ENCODE measurements at regions not wholly inside any gene's neighbourhood (a gene's known extent, or its start where the extent isn't known, plus 50 kb on each side); places are given as distances from the start of the nearest gene placed in this dataset.

GRCh38 chr13:63337041-63337440, 1921.4 kb upstream of the PCDH20 start:
- H3K4me2 ChIP-seq (ENCODE audit: low read depth, low read length) = no peak overlapping the region
- H3K27ac ChIP-seq (ENCODE audit: extremely low read length, insufficient read depth, low read length) = no peak overlapping the region
- WGBS (ENCODE audit: low lambda C conversion rate) = 0% methylated on average over 3 of the region's 4 CpGs
- H3K4me3 ChIP-seq (replicated peaks in 1 of 3; ENCODE audit: insufficient read depth in 1 of 3, low read depth in 2 of 3, low read length in 3 of 3) = no peak overlapping the region
- TF ChIP-seq ZBTB20 (CRISPR knock-in tag; IDR thresholded peaks at IDR 0.05; ENCODE audit: borderline replicate concordance, low read depth) (no peak), HOXA7 (CRISPR knock-in tag; IDR thresholded peaks at IDR 0.05) (no peak), ZNF333 (CRISPR knock-in tag; IDR thresholded peaks at IDR 0.05; ENCODE audit: borderline replicate concordance) (no peak), ZNF737 (CRISPR knock-in tag; IDR thresholded peaks at IDR 0.05; ENCODE audit: borderline replicate concordance) (no peak), GZF1 (CRISPR knock-in tag; IDR thresholded peaks at IDR 0.05) (no peak), TAF15 (IDR thresholded peaks at IDR 0.05; ENCODE audit: low read depth, low read length, poor library complexity, severe bottlenecking) (no peak), IKZF4 (CRISPR knock-in tag; IDR thresholded peaks at IDR 0.05; ENCODE audit: borderline replicate concordance, low read depth, not compliant biosample characterization) (no peak), KAT7 (CRISPR knock-in tag; IDR thresholded peaks at IDR 0.05; ENCODE audit: borderline replicate concordance) (no peak), REPIN1 (CRISPR knock-in tag; IDR thresholded peaks at IDR 0.05; ENCODE audit: borderline replicate concordance, low read depth) (no peak), RCOR2 (CRISPR knock-in tag; IDR thresholded peaks at IDR 0.05) (no peak), GTF3A (CRISPR knock-in tag; conservative IDR thresholded peaks at IDR 0.05) (no peak), SYNCRIP (IDR thresholded peaks at IDR 0.05; ENCODE audit: insufficient read depth, low read depth, low read length) (no peak), ZNF362 (CRISPR knock-in tag; IDR thresholded peaks at IDR 0.05; ENCODE audit: borderline replicate concordance) (no peak), ZNF709 (CRISPR knock-in tag; IDR thresholded peaks at IDR 0.05) (no peak), PITX1 (CRISPR knock-in tag; IDR thresholded peaks at IDR 0.05) (no peak), KDM5A (IDR thresholded peaks at IDR 0.05; ENCODE audit: borderline replicate concordance, low read length) (no peak), TRIM24 (CRISPR knock-in tag; IDR thresholded peaks at IDR 0.05) (no peak)
- TF ChIP-seq, protein P1, sequence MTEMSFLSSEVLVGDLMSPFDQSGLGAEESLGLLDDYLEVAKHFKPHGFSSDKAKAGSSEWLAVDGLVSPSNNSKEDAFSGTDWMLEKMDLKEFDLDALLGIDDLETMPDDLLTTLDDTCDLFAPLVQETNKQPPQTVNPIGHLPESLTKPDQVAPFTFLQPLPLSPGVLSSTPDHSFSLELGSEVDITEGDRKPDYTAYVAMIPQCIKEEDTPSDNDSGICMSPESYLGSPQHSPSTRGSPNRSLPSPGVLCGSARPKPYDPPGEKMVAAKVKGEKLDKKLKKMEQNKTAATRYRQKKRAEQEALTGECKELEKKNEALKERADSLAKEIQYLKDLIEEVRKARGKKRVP (CRISPR knock-in tag; IDR thresholded peaks at IDR 0.05) = no peak
- intact Hi-C loops (cut with micrococcal nuclease; ENCODE audit: unreplicated experiment) (no loop called here), in situ Hi-C loops (cut with HindIII; ENCODE audit: extremely low pct_ligation_motif_present, low pct_unique_long_range_greater_than_20kb) (no loop called here)
- H4K20me1 ChIP-seq (ENCODE audit: insufficient read depth, low read length) = no peaks in the 10 kb centered on the region
- FAIRE-seq = no peak
- no peaks in the 10 kb centered on the region for H3K36me3 ChIP-seq (replicated peaks in 1 of 2; ENCODE audit: control insufficient read depth in 1 of 2, insufficient read depth in 2 of 2, low read length in 2 of 2)
- ATAC-seq = no peak
- BruUV-seq (replicated peaks) = no TSS peak
- H3K27me3 ChIP-seq (ENCODE audit: control insufficient read depth in 1 of 2, insufficient read depth in 2 of 2, low read length in 2 of 2) = no peaks in the 10 kb centered on the region
- no peak overlapping the region for H3K9ac ChIP-seq (ENCODE audit: insufficient read depth, low read depth, low read length)
- no peaks in the 10 kb centered on the region; the same call in 1 of the 2 replicates for H3K9me3 ChIP-seq (ENCODE audit: low read length)
- DNase-seq (ENCODE audit: low spot score) = no peak
- no peak overlapping the region for H2AFZ ChIP-seq (ENCODE audit: low read length)
- no peaks in the 10 kb centered on the region for H3K4me1 ChIP-seq (ENCODE audit: insufficient read depth, low read length)
- no peaks in the 10 kb centered on the region for H3K79me2 ChIP-seq (ENCODE audit: insufficient read depth, low read length)
- CTCF ChIA-PET (ENCODE audit: low intra/inter-chr PET ratio, low total read pairs) = no interaction called here
- POLR2A ChIA-PET = no interaction called here
